ENCODE measurements at regions not wholly inside any gene's neighbourhood (a gene's known extent, or its start where the extent isn't known, plus 50 kb on each side); places are given as distances from the start of the nearest gene placed in this dataset.

- no peak for DNase-seq (ENCODE audit: low read depth)
- no peak overlapping the region for H3K4me3 ChIP-seq (ENCODE audit: low read depth, low read length)
- TF ChIP-seq MAX (IDR thresholded peaks at IDR 0.05; ENCODE audit: low read depth, low read length): no peak
- TF ChIP-seq POLR2A (IDR thresholded peaks at IDR 0.05; ENCODE audit: extremely low read depth, insufficient read length): no peak
- TF ChIP-seq CTCF (IDR thresholded peaks at IDR 0.05; ENCODE audit: low read depth, low read length): no peak
- no peak for TF ChIP-seq MYC (IDR thresholded peaks at IDR 0.05; ENCODE audit: low read depth, low read length)
Observed at GRCh38 chr17:53659181-53659580, 163.5 kb upstream of the KIF2B start.

GRCh38 chr17:53655591-53655990 lies 167.1 kb upstream of the KIF2B start:
- no peak overlapping the region for H3K4me3 ChIP-seq (ENCODE audit: low read depth, low read length)
- no peak for TF ChIP-seq MAX (IDR thresholded peaks at IDR 0.05; ENCODE audit: low read depth, low read length)
- no peak for DNase-seq (ENCODE audit: low read depth)

GRCh38 chr17:53649201-53649600 lies 173.5 kb upstream of the KIF2B start:
- no peak overlapping the region for H3K4me3 ChIP-seq (ENCODE audit: low read depth, low read length)
- no peak for TF ChIP-seq POLR2A (IDR thresholded peaks at IDR 0.05; ENCODE audit: extremely low read depth, insufficient read length)
- no peak for TF ChIP-seq CTCF (IDR thresholded peaks at IDR 0.05; ENCODE audit: low read depth, low read length)
- no peak for TF ChIP-seq MAX (IDR thresholded peaks at IDR 0.05; ENCODE audit: low read depth, low read length)
- no peak for TF ChIP-seq MYC (IDR thresholded peaks at IDR 0.05; ENCODE audit: low read depth, low read length)
- DNase-seq (ENCODE audit: low read depth): no peak

- H3K4me3 ChIP-seq (ENCODE audit: low read depth, low read length): no peak overlapping the region
- DNase-seq (ENCODE audit: low read depth): no peak
- no peak for TF ChIP-seq CTCF (IDR thresholded peaks at IDR 0.05; ENCODE audit: low read depth, low read length)
- TF ChIP-seq MAX (IDR thresholded peaks at IDR 0.05; ENCODE audit: low read depth, low read length): no peak
- no peak for TF ChIP-seq POLR2A (IDR thresholded peaks at IDR 0.05; ENCODE audit: extremely low read depth, insufficient read length)
- TF ChIP-seq MYC (IDR thresholded peaks at IDR 0.05; ENCODE audit: low read depth, low read length): no peak
Observed at GRCh38 chr17:53646835-53647234, 175.9 kb upstream of the KIF2B start.

- DNase-seq (ENCODE audit: low read depth): no peak
- H3K4me3 ChIP-seq (ENCODE audit: low read depth, low read length): no peak overlapping the region
- no peak for TF ChIP-seq MYC (IDR thresholded peaks at IDR 0.05; ENCODE audit: low read depth, low read length)
- TF ChIP-seq POLR2A (IDR thresholded peaks at IDR 0.05; ENCODE audit: extremely low read depth, insufficient read length): no peak
- no peak for TF ChIP-seq MAX (IDR thresholded peaks at IDR 0.05; ENCODE audit: low read depth, low read length)
- no peak for TF ChIP-seq CTCF (IDR thresholded peaks at IDR 0.05; ENCODE audit: low read depth, low read length)
Observed at GRCh38 chr17:53640808-53641207, 181.9 kb upstream of the KIF2B start.

GRCh38 chr17:53635444-53635843 lies 187.3 kb upstream of the KIF2B start:
- TF ChIP-seq CTCF (IDR thresholded peaks at IDR 0.05; ENCODE audit: low read depth, low read length) (no peak), MYC (IDR thresholded peaks at IDR 0.05; ENCODE audit: low read depth, low read length) (no peak), MAX (IDR thresholded peaks at IDR 0.05; ENCODE audit: low read depth, low read length) (no peak), POLR2A (IDR thresholded peaks at IDR 0.05; ENCODE audit: extremely low read depth, insufficient read length) (no peak)
- no peak overlapping the region for H3K4me3 ChIP-seq (ENCODE audit: low read depth, low read length)
- no peak for DNase-seq (ENCODE audit: low read depth)
